ENCODE measurements at regions not wholly inside any gene's neighbourhood (a gene's known extent, or its start where the extent isn't known, plus 50 kb on each side); places are given as distances from the start of the nearest gene placed in this dataset.

- no peak for TF ChIP-seq CHD7 (IDR thresholded peaks at IDR 0.05; ENCODE audit: insufficient replicate concordance, low read length)
- no peak for TF ChIP-seq SIN3A (conservative IDR thresholded peaks at IDR 0.05 in 1 of 2, IDR thresholded peaks at IDR 0.05 in 1 of 2; ENCODE audit: low read depth in 1 of 2, low read length in 2 of 2)
- TF ChIP-seq BRCA1 (IDR thresholded peaks at IDR 0.05; ENCODE audit: low read depth, low read length): no peak
- no peak for TF ChIP-seq KDM1A (IDR thresholded peaks at IDR 0.05; ENCODE audit: borderline replicate concordance, low read length)
- TF ChIP-seq SIX5 (IDR thresholded peaks at IDR 0.05; ENCODE audit: low read depth, low read length): no peak
- no peak for TF ChIP-seq CHD2 (IDR thresholded peaks at IDR 0.05; ENCODE audit: low read length)
- no peak for TF ChIP-seq CTBP2 (IDR thresholded peaks at IDR 0.05; ENCODE audit: borderline replicate concordance, insufficient read depth, insufficient read length, low read length)
- no peak for TF ChIP-seq RNF2 (IDR thresholded peaks at IDR 0.05; ENCODE audit: borderline replicate concordance, low read depth, low read length, missing control alignments, poor library complexity, severe bottlenecking)
- no peak for TF ChIP-seq POU5F1 (IDR thresholded peaks at IDR 0.05; ENCODE audit: low read depth, low read length)
These were observed 94.4 kb upstream of the CD99 start (continued) for GRCh38 chrX:2596555-2597255.
